Natural killer cell (primary cell): ENCODE measurements at regions not wholly inside any gene's neighbourhood (a gene's known extent, or its start where the extent isn't known, plus 50 kb on each side); places are given as distances from the start of the nearest gene placed in this dataset.

Experiments used
- ATAC-seq, 3 donors: fragments of 150-1000 bp in 2 of 3; fragments of 200-7000 bp in 1 of 3; cut with Tn5 transposase; 1 replicate in 1 of 3; 2 replicates in 2 of 3; pipeline ENCODE4 v1.10.0; 2021; ENCODE audit warnings: mild to moderate bottlenecking in 2 of 3, moderate library complexity in 2 of 3
- DNase-seq, 2 donors: peaks; one replicate each; pipeline versions ENCODE4 v3.0.0 to v3.0.0-alpha.2; 2013 to 2021; ENCODE audit warnings: mixed read lengths in 1 of 2
- H3K27ac ChIP-seq: one replicate; pipeline ENCODE4 v1.5.1; 2013; ENCODE audit warnings: mild to moderate bottlenecking, low read length
- H3K27me3 ChIP-seq: one replicate; pipeline ENCODE4 v1.6.1; 2013; ENCODE audit warnings: low read length; ENCODE audit not compliant: control insufficient read depth, insufficient read depth
- H3K36me3 ChIP-seq: one replicate; pipeline ENCODE4 v1.6.1; 2013; ENCODE audit warnings: low read length; ENCODE audit not compliant: control insufficient read depth, insufficient read depth
- H3K4me1 ChIP-seq: one replicate; pipeline ENCODE4 v1.6.1; 2013; ENCODE audit warnings: low read length; ENCODE audit not compliant: control insufficient read depth, insufficient read depth
- H3K4me3 ChIP-seq: one replicate; pipeline ENCODE4 v1.5.1; 2013; ENCODE audit warnings: low read length
- H3K9me3 ChIP-seq: one replicate; pipeline ENCODE4 v1.6.1; 2013; ENCODE audit warnings: low read length; ENCODE audit not compliant: control insufficient read depth, insufficient read depth
- H3K27ac Mint-ChIP-seq, 2 donors: one replicate each; pipeline ENCODE4 v1.8.0; 2022; ENCODE audit warnings: mild to moderate bottlenecking in 2 of 2, mixed read lengths in 2 of 2, moderate library complexity in 1 of 2
- H3K27me3 Mint-ChIP-seq, 2 donors: one replicate each; pipeline ENCODE4 v1.8.0; 2022; ENCODE audit warnings: low read depth in 2 of 2, mixed read lengths in 2 of 2
- H3K36me3 Mint-ChIP-seq: one replicate; pipeline ENCODE4 v1.8.0; 2022; ENCODE audit warnings: mixed read lengths
- H3K4me1 Mint-ChIP-seq, 2 donors: one replicate each; pipeline ENCODE4 v1.8.0; 2022; ENCODE audit warnings: mixed read lengths in 2 of 2
- H3K4me3 Mint-ChIP-seq: one replicate; pipeline ENCODE4 v1.8.0; 2022; ENCODE audit warnings: mild to moderate bottlenecking, moderate library complexity, mixed read lengths
- H3K9me3 Mint-ChIP-seq, 2 donors: one replicate each; pipeline ENCODE4 v1.8.0; 2022; ENCODE audit warnings: mixed read lengths in 2 of 2
- CTCF ChIP-seq: fragments of 200-600 bp; IDR thresholded peaks from one replicate; pipeline ENCODE4 v1.8.0; 2022; ENCODE audit warnings: antibody characterized with exemption
- WGBS: methylation state at CpG from one replicate; pipeline ENCODE4 v1.1.7; 2013; ENCODE audit warnings: missing lambda C conversion rate; ENCODE audit not compliant: insufficient coverage; 5-methylcytosine and 5-hydroxymethylcytosine counted together
- intact Hi-C: fragments of 100-400 bp; cut with micrococcal nuclease; formaldehyde crosslinking; loops from one replicate; pipeline ENCODE4 v1.14.2; 2022

GRCh38 chr3:68373727-68374126 lies 558.6 kb downstream of the TAFA4 start:
- Histone ChIP-seq H3K36me3 (no peaks in the 10 kb centered on the region), H3K27me3 (no peaks in the 10 kb centered on the region), H3K4me3 (no peak overlapping the region), H3K4me1 (no peaks in the 10 kb centered on the region), H3K9me3 (peaks cover 7% of the 10 kb centered on the region), H3K27ac (no peak overlapping the region)
- Mint-ChIP-seq H3K36me3 (no peaks in the 10 kb centered on the region), H3K4me1 (no peaks in the 10 kb centered on the region), H3K27me3 (no peaks in the 10 kb centered on the region), H3K27ac (no peak overlapping the region), H3K9me3 (peaks cover 3 to 14% of the 10 kb centered on the region in 2 donors), H3K4me3 (no peak overlapping the region)
- DNase-seq (no peak), ATAC-seq (no peak)
- no peak for TF ChIP-seq CTCF
- WGBS, result 75% methylated on average over 3 of the region's 3 CpGs
- intact Hi-C loops, result no loop called here

- 97% methylated on average over 3 of the region's 3 CpGs for WGBS
- Histone ChIP-seq H3K27me3 (no peaks in the 10 kb centered on the region), H3K27ac (no peak overlapping the region), H3K4me1 (no peaks in the 10 kb centered on the region), H3K4me3 (no peak overlapping the region), H3K9me3 (no peaks in the 10 kb centered on the region), H3K36me3 (no peaks in the 10 kb centered on the region)
- no peak for DNase-seq
- Mint-ChIP-seq H3K9me3 (peaks cover 2% of the 10 kb centered on the region in 2 donors), H3K4me1 (no peaks in the 10 kb centered on the region), H3K4me3 (no peak overlapping the region), H3K36me3 (no peaks in the 10 kb centered on the region), H3K27me3 (no peaks in the 10 kb centered on the region), H3K27ac (no peak overlapping the region)
- intact Hi-C loops, result no loop called here
- no peak for ATAC-seq
- TF ChIP-seq CTCF, result no peak
These were observed 568.6 kb downstream of the TAFA4 start for GRCh38 chr3:68363796-68364195.

GRCh38 chr3:68360492-68360891 lies 571.9 kb downstream of the TAFA4 start:
- no peak for DNase-seq
- no peak for TF ChIP-seq CTCF
- ATAC-seq, result no peak
- no peaks in the 10 kb centered on the region for H3K27me3 Mint-ChIP-seq
- H3K4me1 Mint-ChIP-seq, result no peaks in the 10 kb centered on the region
- Histone ChIP-seq H3K9me3 (no peaks in the 10 kb centered on the region), H3K27me3 (no peaks in the 10 kb centered on the region), H3K4me1 (no peaks in the 10 kb centered on the region), H3K27ac (no peak overlapping the region), H3K4me3 (no peak overlapping the region), H3K36me3 (no peaks in the 10 kb centered on the region)
- H3K27ac Mint-ChIP-seq, result no peak overlapping the region
- intact Hi-C loops, result no loop called here
- no peaks in the 10 kb centered on the region for H3K36me3 Mint-ChIP-seq
- WGBS, result 96% methylated on average over 2 of the region's 2 CpGs
- H3K9me3 Mint-ChIP-seq, result peaks cover 2% of the 10 kb centered on the region in 2 donors
- H3K4me3 Mint-ChIP-seq, result no peak overlapping the region

GRCh38 chr3:68345781-68346180 lies 586.6 kb downstream of the TAFA4 start:
- no peaks in the 10 kb centered on the region for H3K36me3 ChIP-seq
- H3K4me1 ChIP-seq, result no peaks in the 10 kb centered on the region
- H3K4me3 ChIP-seq, result no peak overlapping the region
- Mint-ChIP-seq H3K4me1 (no peaks in the 10 kb centered on the region), H3K9me3 (peaks cover 0 to 6% of the 10 kb centered on the region in 2 donors), H3K27ac (no peak overlapping the region), H3K27me3 (no peaks in the 10 kb centered on the region), H3K36me3 (no peaks in the 10 kb centered on the region), H3K4me3 (no peak overlapping the region)
- no peak overlapping the region for H3K27ac ChIP-seq
- no peaks in the 10 kb centered on the region for H3K9me3 ChIP-seq
- ATAC-seq (no peak), DNase-seq (no peak)
- TF ChIP-seq CTCF, result no peak
- intact Hi-C loops, result no loop called here
- 91% methylated on average over 2 of the region's 2 CpGs for WGBS
- no peaks in the 10 kb centered on the region for H3K27me3 ChIP-seq
